ENCODE measurements at regions not wholly inside any gene's neighbourhood (a gene's known extent, or its start where the extent isn't known, plus 50 kb on each side); places are given as distances from the start of the nearest gene placed in this dataset.
"Not testable (repeated sequence)": the region's sequence is repeated elsewhere in the genome, so short reads cannot be mapped to it uniquely, and the experiment has no call there.

DNA sequence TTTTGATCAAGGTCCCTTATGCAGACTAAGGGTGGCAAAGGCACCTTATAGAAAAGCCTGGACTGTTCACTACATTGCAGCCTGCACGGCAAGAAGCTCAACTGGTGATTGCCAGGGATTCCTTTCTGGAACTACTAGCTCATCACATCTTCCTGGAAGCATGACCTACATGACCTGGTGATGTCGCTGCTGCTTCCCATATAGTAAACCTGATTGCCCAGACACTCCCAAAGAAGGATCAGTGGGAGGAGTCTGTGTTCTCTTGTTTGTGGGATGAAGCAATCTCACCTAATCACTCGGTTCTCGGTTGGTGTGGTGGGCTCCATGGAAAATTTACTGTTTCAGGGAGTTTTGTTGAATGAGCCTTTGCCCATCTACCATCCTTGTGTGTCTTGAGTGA, 89.8 kb downstream of the BMP15 start:
- not testable (repeated sequence) for H3K14ac ChIP-seq (ENCODE audit: low read length); H3K27me3 ChIP-seq (ENCODE audit: insufficient read depth, low read length); H2AFZ ChIP-seq (ENCODE audit: insufficient read depth, low read length, poor library complexity); H3K18ac ChIP-seq (ENCODE audit: low read length); H4K8ac ChIP-seq (ENCODE audit: low read depth, low read length); H3K4ac ChIP-seq (ENCODE audit: low read depth, low read length); H3K79me2 ChIP-seq (ENCODE audit: control insufficient read depth, insufficient read depth, low read length, poor library complexity); DNase-seq; H2BK120ac ChIP-seq (ENCODE audit: insufficient read depth, low read length, poor library complexity); H3K4me2 ChIP-seq (ENCODE audit: low read length); H3K4me1 ChIP-seq (ENCODE audit: control insufficient read depth in 1 of 2, insufficient read depth in 2 of 2, low read length in 2 of 2); H4K12ac ChIP-seq (ENCODE audit: low read depth, low read length); H3K9me3 ChIP-seq (ENCODE audit: insufficient read depth, low read depth, low read length); H3K36me3 ChIP-seq (ENCODE audit: control insufficient read depth in 1 of 2, insufficient read depth in 2 of 2, low read length in 2 of 2); H4K91ac ChIP-seq (ENCODE audit: low read depth, low read length); H2AK5ac ChIP-seq (ENCODE audit: low read length); H2BK12ac ChIP-seq (ENCODE audit: low read length); H2BK5ac ChIP-seq (ENCODE audit: low read depth, low read length, poor library complexity); H3K79me1 ChIP-seq (ENCODE audit: low read length); H3K23ac ChIP-seq (ENCODE audit: low read length); H3K9ac ChIP-seq (ENCODE audit: low read length); H3K4me3 ChIP-seq (ENCODE audit: low read depth, low read length); H3K27ac ChIP-seq (ENCODE audit: low read depth, low read length)
- WGBS (ENCODE audit: extremely low coverage, insufficient coverage, insufficient read length), result no CpG with 5 or more reads among the region's 4 CpGs

DNA sequence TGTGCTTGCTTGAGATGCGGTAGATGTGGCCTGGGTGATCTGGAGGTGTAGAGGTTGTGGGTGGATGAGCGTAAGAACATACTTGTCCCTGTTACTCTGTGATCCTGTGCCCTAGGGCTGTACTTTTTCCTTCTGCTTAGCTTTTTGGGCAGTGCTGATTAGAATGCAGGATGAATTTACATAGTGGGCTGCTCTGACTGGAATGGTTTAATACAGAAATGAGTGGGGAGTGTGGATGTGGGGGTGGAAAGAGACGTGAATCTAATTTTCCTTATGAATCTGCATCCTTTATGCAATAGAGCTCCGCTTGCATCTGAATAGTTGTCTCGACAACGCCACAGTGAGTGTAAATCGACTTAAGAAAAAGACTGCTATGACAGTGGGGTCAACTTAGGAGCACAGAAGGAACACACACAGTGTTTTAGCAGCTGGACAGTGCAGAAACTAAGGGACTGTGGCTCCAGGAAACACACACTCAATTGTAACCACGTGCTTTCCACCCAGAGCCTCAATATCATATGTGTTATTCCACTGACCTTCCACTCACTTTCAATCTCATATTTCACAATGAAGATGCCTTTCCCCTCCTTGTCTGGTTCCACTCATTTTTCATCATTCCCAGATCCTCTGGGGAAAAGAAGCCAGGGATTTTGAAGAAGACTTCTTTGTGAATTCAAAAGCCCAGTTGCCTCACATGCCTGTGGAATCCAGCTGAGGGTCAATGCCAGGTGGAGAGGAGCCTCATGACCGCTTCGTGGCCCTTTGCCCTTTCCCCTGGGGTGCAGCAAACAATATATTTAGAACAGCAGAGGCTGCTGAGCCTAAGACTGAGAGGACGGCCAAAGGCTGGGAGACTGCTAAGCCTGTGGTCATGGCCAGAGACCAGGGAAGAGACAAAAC, 91.4 kb downstream of the BMP15 start:
- H3K27ac ChIP-seq (ENCODE audit: low read depth, low read length); H3K9me3 ChIP-seq (ENCODE audit: insufficient read depth, low read depth, low read length); DNase-seq; H4K8ac ChIP-seq (ENCODE audit: low read depth, low read length); H3K79me1 ChIP-seq (ENCODE audit: low read length); H3K36me3 ChIP-seq (ENCODE audit: control insufficient read depth in 1 of 2, insufficient read depth in 2 of 2, low read length in 2 of 2); H3K4ac ChIP-seq (ENCODE audit: low read depth, low read length); H2BK120ac ChIP-seq (ENCODE audit: insufficient read depth, low read length, poor library complexity); H3K4me3 ChIP-seq (ENCODE audit: low read depth, low read length); H4K12ac ChIP-seq (ENCODE audit: low read depth, low read length); H3K14ac ChIP-seq (ENCODE audit: low read length); H2AK5ac ChIP-seq (ENCODE audit: low read length); H3K4me2 ChIP-seq (ENCODE audit: low read length); H2AFZ ChIP-seq (ENCODE audit: insufficient read depth, low read length, poor library complexity); H4K91ac ChIP-seq (ENCODE audit: low read depth, low read length); H3K27me3 ChIP-seq (ENCODE audit: insufficient read depth, low read length); H3K18ac ChIP-seq (ENCODE audit: low read length); H3K4me1 ChIP-seq (ENCODE audit: control insufficient read depth in 1 of 2, insufficient read depth in 2 of 2, low read length in 2 of 2); H2BK5ac ChIP-seq (ENCODE audit: low read depth, low read length, poor library complexity); H3K23ac ChIP-seq (ENCODE audit: low read length); H3K79me2 ChIP-seq (ENCODE audit: control insufficient read depth, insufficient read depth, low read length, poor library complexity); H3K9ac ChIP-seq (ENCODE audit: low read length): not testable (repeated sequence)
- WGBS (ENCODE audit: extremely low coverage, insufficient coverage, insufficient read length), result no CpG with 5 or more reads among the region's 11 CpGs
- H2BK12ac ChIP-seq (ENCODE audit: low read length), result peak overlapping the region; percentile 40

DNA sequence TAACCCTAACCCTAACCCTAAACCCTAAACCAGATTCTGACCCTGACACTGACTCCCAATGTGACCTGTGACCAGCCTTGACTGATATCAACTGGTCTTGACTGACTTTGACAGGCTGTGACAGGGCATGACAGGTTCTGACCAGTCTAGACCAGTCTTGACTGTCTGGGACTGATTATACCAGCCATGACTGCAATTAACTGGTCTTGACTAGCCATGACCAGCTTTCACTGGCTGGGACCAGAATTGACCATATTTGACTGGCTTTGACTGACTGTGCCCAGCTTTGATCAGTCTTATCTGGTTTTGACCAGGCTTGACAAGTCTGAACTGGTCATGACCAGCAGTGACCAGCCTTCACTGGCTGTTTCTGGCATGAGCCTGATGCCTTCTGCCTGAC, 95.5 kb downstream of the BMP15 start:
- no peak overlapping the region for H2AFZ ChIP-seq (ENCODE audit: insufficient read depth, low read length, poor library complexity)
- H4K8ac ChIP-seq (ENCODE audit: low read depth, low read length), result no peak overlapping the region
- no peak overlapping the region for H3K27ac ChIP-seq (ENCODE audit: low read depth, low read length)
- H3K9me3 ChIP-seq (ENCODE audit: insufficient read depth, low read depth, low read length), result no peaks in the 10 kb centered on the region
- peaks cover 2 to 4% of the 10 kb centered on the region in 2 experiments for H3K4me1 ChIP-seq (ENCODE audit: control insufficient read depth in 1 of 2, insufficient read depth in 2 of 2, low read length in 2 of 2)
- no peak overlapping the region for H2BK120ac ChIP-seq (ENCODE audit: insufficient read depth, low read length, poor library complexity)
- no peaks in the 10 kb centered on the region for H3K36me3 ChIP-seq (ENCODE audit: control insufficient read depth in 1 of 2, insufficient read depth in 2 of 2, low read length in 2 of 2)
- no peak overlapping the region for H4K91ac ChIP-seq (ENCODE audit: low read depth, low read length)
- H3K4ac ChIP-seq (ENCODE audit: low read depth, low read length), result no peak overlapping the region
- H4K12ac ChIP-seq (ENCODE audit: low read depth, low read length), result no peak overlapping the region
- H2BK12ac ChIP-seq (ENCODE audit: low read length), result no peak overlapping the region
- H3K14ac ChIP-seq (ENCODE audit: low read length), result no peak overlapping the region
- DNase-seq, result no peak
- H3K9ac ChIP-seq (ENCODE audit: low read length), result no peak overlapping the region
- H3K79me1 ChIP-seq (ENCODE audit: low read length), result no peaks in the 10 kb centered on the region
- H3K18ac ChIP-seq (ENCODE audit: low read length), result no peak overlapping the region
- no peak overlapping the region for H2BK5ac ChIP-seq (ENCODE audit: low read depth, low read length, poor library complexity)
- no peak overlapping the region for H3K4me3 ChIP-seq (ENCODE audit: low read depth, low read length)
- H3K79me2 ChIP-seq (ENCODE audit: control insufficient read depth, insufficient read depth, low read length, poor library complexity), result no peaks in the 10 kb centered on the region
- no peak overlapping the region for H2AK5ac ChIP-seq (ENCODE audit: low read length)
- no peak overlapping the region for H3K4me2 ChIP-seq (ENCODE audit: low read length)
- no peaks in the 10 kb centered on the region for H3K27me3 ChIP-seq (ENCODE audit: insufficient read depth, low read length)
- no peak overlapping the region for H3K23ac ChIP-seq (ENCODE audit: low read length)

DNA sequence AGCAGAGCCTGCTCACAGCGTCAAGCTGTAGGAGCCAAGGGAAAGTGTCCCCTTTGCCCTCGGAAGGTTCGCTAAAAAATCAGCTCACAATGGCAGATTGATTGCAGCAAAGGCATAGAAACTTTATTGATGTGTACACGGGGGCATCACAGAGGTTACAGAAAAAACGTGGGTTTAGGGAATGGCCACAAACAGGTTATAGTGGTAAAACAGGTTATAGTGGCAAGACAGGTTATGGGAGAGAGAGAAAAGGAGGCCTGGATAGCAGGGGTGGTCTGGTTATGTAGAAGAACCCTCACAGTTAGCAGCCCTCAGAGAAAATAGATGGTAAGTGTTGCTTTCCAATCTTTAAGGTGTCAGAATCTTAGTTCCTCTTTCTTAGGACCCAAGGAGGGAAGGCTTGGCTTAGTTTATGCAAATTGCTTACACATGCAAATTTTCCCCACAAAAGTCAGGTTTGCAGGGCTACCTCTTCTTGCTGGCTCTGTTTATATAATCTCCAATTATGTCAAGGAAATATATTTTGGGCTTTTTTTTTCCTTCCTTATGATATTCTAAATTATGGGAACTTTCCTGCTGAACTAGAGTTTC, 113.7 kb downstream of the BMP15 start:
- no peaks in the 10 kb centered on the region for H3K36me3 ChIP-seq (ENCODE audit: control insufficient read depth in 1 of 2, insufficient read depth in 2 of 2, low read length in 2 of 2)
- peak in 1 of 2 donors; percentile 54 for DNase-seq
- H4K91ac ChIP-seq (ENCODE audit: low read depth, low read length), result peak overlapping the region; percentile 68
- no peak overlapping the region for H2AFZ ChIP-seq (ENCODE audit: insufficient read depth, low read length, poor library complexity)
- H4K12ac ChIP-seq (ENCODE audit: low read depth, low read length), result no peak overlapping the region
- peak overlapping the region; percentile 76 for H2BK12ac ChIP-seq (ENCODE audit: low read length)
- peak overlapping the region; percentile 56 for H2BK5ac ChIP-seq (ENCODE audit: low read depth, low read length, poor library complexity)
- H2BK120ac ChIP-seq (ENCODE audit: insufficient read depth, low read length, poor library complexity), result peak overlapping the region; percentile 43
- no peak overlapping the region for H3K9ac ChIP-seq (ENCODE audit: low read length)
- peaks cover 4% of the 10 kb centered on the region for H3K79me1 ChIP-seq (ENCODE audit: low read length)
- peaks cover 2% of the 10 kb centered on the region for H3K9me3 ChIP-seq (ENCODE audit: insufficient read depth, low read depth, low read length)
- H3K27ac ChIP-seq (ENCODE audit: low read depth, low read length), result peak overlapping the region; percentile 72
- no CpG with 5 or more reads among the region's 5 CpGs for WGBS (ENCODE audit: extremely low coverage, insufficient coverage, insufficient read length)
- H3K79me2 ChIP-seq (ENCODE audit: control insufficient read depth, insufficient read depth, low read length, poor library complexity), result no peaks in the 10 kb centered on the region
- no peak overlapping the region for H3K18ac ChIP-seq (ENCODE audit: low read length)
- H3K4ac ChIP-seq (ENCODE audit: low read depth, low read length), result no peak overlapping the region
- H3K4me3 ChIP-seq (ENCODE audit: low read depth, low read length), result no peak overlapping the region
- no peak overlapping the region for H3K14ac ChIP-seq (ENCODE audit: low read length)
- no peaks in the 10 kb centered on the region for H3K27me3 ChIP-seq (ENCODE audit: insufficient read depth, low read length)
- H3K4me2 ChIP-seq (ENCODE audit: low read length), result peak overlapping the region; percentile 44
- no peak overlapping the region for H2AK5ac ChIP-seq (ENCODE audit: low read length)
- H3K4me1 ChIP-seq (ENCODE audit: control insufficient read depth in 1 of 2, insufficient read depth in 2 of 2, low read length in 2 of 2), result peaks cover 0 to 11% of the 10 kb centered on the region in 2 experiments
- H4K8ac ChIP-seq (ENCODE audit: low read depth, low read length), result no peak overlapping the region
- H3K23ac ChIP-seq (ENCODE audit: low read length), result no peak overlapping the region
